H7 (cell line): ENCODE measurements at regions not wholly inside any gene's neighbourhood (a gene's known extent, or its start where the extent isn't known, plus 50 kb on each side); places are given as distances from the start of the nearest gene placed in this dataset.
"Not testable (repeated sequence)": the region's sequence is repeated elsewhere in the genome, so short reads cannot be mapped to it uniquely, and the experiment has no call there.

Experiments used
- DNase-seq: peaks from one replicate; pipeline ENCODE4 v3.0.0; 2012
- H3K27me3 ChIP-seq: 2 replicates; pipeline ENCODE4 v1.6.0; 2011; ENCODE audit warnings: mild to moderate bottlenecking, low read length; ENCODE audit not compliant: control insufficient read depth, insufficient read depth
- H3K36me3 ChIP-seq: replicated peaks from 2 replicates; pipeline ENCODE4 v1.5.1; 2011; ENCODE audit warnings: low read length; ENCODE audit not compliant: control insufficient read depth, insufficient read depth
- H3K4me3 ChIP-seq: 2 replicates; pipeline ENCODE4 v1.5.1; 2011; ENCODE audit warnings: low read depth, mild to moderate bottlenecking, control low read depth, low read length, moderate library complexity; ENCODE audit not compliant: insufficient read depth

DNA sequence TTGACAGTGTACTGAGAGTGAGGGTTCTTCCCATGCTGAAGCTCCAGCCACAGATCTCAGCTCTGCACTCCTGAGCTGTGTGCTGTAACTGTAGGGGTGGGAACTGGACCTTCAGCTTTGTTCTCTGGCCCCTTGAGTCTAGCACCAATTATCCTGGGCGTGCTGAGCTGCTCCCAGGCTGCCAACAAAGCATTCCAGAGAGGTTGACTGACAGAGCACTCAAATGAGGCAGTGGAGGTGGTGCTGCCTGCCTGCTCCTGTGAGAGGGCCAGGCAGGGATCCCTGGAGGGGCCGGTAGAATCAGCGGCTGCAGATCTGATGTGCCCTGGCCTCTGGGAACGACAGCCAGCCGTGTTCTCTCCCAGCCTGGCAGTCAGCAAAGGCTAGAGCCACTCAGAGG is 375.7 kb upstream of the AADAT start:
- no peak for DNase-seq
- Histone ChIP-seq H3K36me3 (no peaks in the 10 kb centered on the region), H3K27me3 (no peaks in the 10 kb centered on the region), H3K4me3 (no peak overlapping the region)

DNA sequence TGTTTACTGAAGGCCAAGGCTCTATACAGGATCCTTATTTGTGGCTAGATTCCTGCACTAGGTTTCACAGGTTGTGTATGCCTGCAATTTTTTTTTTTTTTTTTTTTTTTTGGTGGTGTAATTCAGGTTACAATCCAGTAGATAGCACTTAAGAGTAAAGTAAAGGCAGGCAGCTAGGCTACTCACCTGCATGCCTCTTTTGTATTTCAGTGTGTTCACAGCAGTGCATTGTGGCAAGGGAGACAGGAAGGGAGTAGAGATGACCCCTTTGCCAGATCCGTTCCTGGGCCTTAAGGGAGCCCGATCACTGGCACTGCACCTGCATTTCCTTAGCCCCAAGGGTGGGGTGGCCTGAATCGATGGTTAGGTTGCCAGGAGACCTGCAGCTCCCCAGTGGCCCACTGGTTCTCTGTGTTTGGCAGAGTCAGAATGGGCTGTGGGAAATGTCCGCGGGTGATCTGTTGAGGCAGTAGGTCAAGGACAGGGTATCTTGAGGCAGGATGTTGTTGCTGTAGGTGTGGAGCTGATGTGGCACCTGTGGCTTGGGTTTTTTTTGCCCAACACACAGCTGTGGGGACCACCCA is 374.9 kb upstream of the AADAT start:
- Histone ChIP-seq H3K36me3 (no peaks in the 10 kb centered on the region), H3K4me3 (no peak overlapping the region), H3K27me3 (no peaks in the 10 kb centered on the region)
- peak; percentile 21 for DNase-seq

DNA sequence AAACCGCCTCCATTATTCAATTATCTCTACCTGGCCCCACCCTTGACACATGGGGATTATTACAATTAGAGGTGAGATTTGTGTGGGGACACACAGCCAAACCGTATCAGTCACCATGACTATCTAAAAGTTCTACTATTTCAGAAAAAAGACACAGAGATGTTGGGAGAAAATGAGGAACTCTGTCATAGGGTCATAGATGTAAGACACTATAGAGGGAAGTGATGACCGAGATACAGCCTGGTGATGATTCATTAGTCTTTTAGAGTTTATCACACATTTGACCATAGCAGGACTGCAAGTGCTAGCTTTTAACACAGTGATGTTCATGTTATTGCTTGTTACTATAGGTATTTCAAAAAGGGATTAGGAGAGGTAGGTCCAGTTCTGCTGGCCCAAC is 357.0 kb upstream of the AADAT start:
- Histone ChIP-seq H3K36me3 (no peaks in the 10 kb centered on the region), H3K4me3 (no peak overlapping the region), H3K27me3 (no peaks in the 10 kb centered on the region)
- no peak for DNase-seq

DNA sequence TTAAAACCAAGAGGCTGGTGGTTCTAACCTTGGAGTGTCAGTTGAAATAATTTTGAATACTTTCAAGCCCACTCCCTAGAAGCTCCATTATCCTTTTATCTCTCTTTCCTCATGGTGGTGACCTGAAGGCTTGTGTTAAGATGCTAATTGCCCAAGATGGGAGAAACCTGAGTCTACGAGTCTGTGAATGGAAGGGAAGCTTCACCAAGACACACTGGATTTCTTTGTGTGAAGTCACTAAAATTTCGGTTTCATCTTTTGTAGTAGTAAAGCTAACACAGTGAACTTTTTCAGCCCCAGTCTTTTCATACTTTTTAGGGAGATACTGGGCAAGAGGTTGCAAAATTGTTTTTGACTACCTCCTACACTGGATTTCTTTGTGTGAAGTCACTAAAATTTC is 351.4 kb upstream of the AADAT start:
- DNase-seq, H3K36me3 ChIP-seq, H3K4me3 ChIP-seq, H3K27me3 ChIP-seq: not testable (repeated sequence)

DNA sequence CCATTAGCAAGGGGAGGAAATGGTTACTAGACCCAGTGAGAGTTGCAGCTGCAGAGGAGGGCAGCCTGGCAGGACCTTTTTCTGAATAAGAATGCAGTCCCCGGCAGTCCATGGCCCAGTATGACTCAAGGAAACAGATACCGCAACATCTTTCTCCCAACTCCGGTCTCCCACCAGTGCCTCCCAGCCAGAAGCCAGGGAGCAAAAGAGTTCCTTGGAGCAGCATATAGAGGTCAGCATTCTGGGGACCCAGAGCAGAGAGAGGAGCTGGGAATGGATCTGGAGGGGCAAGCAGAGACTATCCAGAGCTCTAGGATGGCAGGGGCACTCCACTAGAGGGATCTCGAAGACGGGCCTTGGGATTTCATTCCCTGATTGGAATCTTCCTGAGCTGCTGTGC is 339.2 kb upstream of the AADAT start:
- peak; percentile 10 for DNase-seq
- no peaks in the 10 kb centered on the region for H3K36me3 ChIP-seq
- no peaks in the 10 kb centered on the region for H3K27me3 ChIP-seq
- no peak overlapping the region for H3K4me3 ChIP-seq

DNA sequence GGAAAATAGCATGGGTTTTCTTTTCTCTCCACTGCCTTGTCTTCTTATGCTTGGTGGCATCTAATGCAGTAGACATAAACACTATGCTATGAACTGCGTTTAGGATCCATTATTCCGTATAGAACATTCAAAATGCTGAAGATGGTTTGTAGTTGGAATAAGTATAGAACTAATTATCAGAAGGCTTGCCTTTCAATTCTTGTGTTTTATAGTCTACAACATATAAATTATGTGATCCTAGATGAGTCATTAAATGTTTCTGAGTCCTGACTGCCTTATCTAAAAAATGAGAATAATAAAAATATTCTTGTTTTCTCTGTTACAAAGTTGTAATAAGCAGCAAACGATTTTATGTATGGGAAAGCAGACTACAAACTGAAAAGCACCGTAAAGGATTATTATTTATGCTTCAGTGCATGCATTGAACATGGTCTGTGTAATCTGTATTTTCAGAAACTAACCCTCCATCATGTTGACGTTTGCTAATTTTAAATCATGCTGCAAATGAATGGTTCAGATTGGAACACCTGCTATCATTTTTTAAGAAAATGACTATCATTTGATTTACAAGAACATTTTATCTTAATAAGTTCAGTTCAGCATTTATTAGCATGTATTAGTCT is 335.9 kb upstream of the AADAT start:
- H3K27me3 ChIP-seq, result no peaks in the 10 kb centered on the region
- no peak overlapping the region for H3K4me3 ChIP-seq
- no peak for DNase-seq

DNA sequence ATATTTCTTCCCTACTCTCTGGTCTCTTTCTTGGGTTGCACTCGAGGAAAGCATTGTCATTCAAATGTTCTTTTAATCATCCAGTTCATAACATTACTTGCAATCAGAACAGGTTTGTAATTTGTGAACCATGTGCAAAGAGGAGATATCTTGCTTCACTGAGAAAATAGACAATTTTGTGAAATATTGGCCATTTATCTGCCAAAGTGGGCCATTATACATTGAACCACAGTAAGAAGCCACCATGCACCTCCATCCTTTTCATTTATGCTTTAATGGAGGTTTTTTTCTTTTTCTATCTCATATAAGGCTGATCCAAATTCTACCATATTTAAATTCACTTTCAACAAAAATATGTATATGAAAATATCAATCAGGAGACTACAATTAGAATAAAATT is 335.3 kb upstream of the AADAT start:
- H3K4me3 ChIP-seq, result no peak overlapping the region

More for the DNA sequence above, 335.9 kb upstream of the AADAT start:
- H3K36me3 ChIP-seq, result no peaks in the 10 kb centered on the region

DNA sequence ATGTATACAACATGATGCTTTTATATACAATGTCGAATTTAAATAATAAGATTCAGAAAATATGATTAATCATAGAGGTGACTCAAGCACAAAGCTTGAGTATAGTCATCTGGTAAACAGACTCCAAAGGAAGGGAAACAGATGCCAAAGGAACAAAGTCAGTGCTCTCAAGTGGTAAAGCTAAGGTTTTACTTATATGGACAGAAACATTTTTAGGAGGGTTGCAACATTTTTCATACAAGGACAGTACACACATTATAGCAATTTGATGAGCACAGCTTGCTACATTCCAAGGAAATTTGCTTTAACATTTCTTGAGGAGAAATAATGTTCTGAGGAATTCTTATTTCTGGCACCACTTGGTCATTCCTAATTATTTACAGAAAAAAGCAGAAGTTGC is 333.4 kb upstream of the AADAT start:
- Histone ChIP-seq H3K36me3 (no peaks in the 10 kb centered on the region), H3K27me3 (no peaks in the 10 kb centered on the region), H3K4me3 (no peak overlapping the region)
- DNase-seq, result no peak

More for the DNA sequence above, 335.3 kb upstream of the AADAT start:
- H3K27me3 ChIP-seq, result no peaks in the 10 kb centered on the region
- no peaks in the 10 kb centered on the region for H3K36me3 ChIP-seq
- no peak for DNase-seq

DNA sequence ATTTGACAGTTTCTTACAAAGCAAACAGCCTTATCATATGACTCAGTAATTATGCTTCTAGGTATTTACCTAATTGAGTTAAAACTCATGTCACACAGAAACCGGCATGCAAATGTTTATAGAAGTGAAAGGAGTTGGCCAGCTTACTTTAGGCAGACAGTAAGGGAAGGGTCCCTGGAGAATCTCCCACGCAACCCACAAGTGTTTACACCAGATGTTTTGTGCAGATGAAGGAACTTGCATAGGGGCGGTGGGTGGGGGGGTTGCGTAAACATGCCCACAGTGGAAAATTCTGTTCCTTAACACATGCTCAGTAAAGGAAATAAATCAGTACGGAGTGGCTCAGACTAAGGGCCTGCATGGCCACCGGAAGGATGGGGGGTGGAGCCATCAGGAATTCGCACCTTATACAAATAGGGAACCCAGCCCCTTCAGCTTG is 330.5 kb upstream of the AADAT start:
- Histone ChIP-seq H3K4me3 (no peak overlapping the region), H3K36me3 (no peaks in the 10 kb centered on the region), H3K27me3 (no peaks in the 10 kb centered on the region)
- no peak for DNase-seq

DNA sequence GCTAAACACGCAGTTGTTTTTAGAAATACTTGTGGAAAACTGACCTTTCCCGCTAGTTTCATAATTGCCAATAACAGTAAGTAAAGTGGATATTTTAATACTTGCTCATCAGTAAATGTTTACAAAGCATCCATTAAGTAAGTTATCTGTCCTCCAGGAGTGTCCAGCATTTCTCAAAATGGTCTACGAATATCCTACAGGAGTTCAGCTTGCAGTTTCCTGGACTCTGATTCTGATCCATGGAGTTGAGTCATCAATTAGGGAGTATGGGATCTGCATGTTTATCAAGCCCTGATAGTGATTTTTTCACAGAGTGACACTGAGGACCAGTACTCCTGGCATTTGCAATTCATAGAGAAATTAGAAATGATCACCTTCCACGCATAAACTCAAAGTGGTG is 325.2 kb upstream of the AADAT start:
- Histone ChIP-seq H3K36me3 (no peaks in the 10 kb centered on the region), H3K4me3 (no peak overlapping the region)
- DNase-seq, result no peak

DNA sequence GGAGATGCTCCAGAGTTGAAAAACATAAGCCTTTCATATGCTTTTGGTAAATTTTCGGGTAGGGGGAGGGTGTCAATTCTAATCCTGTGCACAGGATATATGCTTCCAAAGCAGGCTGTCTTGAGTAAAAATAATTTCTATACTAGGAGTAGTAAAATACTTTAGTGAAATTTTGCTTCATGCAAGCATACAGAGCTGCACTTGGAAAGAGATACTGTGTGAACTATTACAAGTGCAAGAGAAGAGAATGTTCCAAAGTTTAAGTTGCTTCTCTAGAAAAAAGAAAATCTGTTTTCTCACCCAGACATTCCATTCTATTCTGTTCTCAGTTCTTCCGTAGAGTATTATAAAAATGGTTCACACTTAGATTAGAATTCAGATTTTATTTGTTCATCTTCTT is 324.6 kb upstream of the AADAT start:
- DNase-seq, result no peak
- H3K27me3 ChIP-seq, result no peaks in the 10 kb centered on the region
- no peak overlapping the region for H3K4me3 ChIP-seq
- H3K36me3 ChIP-seq, result no peaks in the 10 kb centered on the region

More for the DNA sequence above, 325.2 kb upstream of the AADAT start:
- no peaks in the 10 kb centered on the region for H3K27me3 ChIP-seq

DNA sequence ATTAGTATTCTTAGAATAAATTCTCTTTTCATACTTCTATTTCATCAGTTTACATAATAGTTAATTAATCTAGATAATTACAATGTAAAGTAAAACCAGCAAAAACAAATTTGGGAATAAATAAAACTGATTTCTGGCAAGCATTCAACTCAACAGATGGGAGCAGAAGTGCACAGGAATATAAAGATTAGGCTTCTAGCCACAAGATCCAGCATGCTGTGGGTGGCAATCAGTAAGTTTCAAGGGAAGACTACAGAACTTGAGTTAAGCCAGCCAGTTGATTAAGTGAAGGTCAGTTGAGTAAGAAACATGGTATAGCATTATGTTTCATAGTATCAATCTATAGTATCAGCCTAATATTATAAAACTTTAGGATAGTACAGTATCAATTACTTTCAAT is 324.2 kb upstream of the AADAT start:
- no peak for DNase-seq
- Histone ChIP-seq H3K27me3 (no peaks in the 10 kb centered on the region), H3K4me3 (no peak overlapping the region), H3K36me3 (no peaks in the 10 kb centered on the region)

DNA sequence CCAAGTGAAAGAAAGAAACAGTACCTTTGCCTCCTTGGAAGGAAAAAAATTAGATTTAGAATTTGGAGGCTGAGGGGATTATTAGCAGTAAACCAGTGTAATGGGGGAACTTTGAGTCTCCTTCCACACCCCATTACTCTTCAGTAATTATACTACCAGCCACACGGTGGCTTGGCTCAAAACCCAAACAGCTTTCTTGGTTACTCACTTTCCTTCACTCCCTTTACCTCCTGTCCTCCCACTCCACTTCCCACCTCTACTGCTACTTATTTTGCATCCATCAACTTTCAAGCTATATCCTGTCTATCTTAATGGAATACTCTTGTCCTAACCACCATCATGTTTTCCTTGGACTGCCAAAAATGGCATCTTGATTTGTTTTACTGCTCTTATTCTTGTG is 310.6 kb upstream of the AADAT start:
- no peak overlapping the region for H3K4me3 ChIP-seq
- peak; percentile 3 for DNase-seq
- no peaks in the 10 kb centered on the region for H3K36me3 ChIP-seq
- no peaks in the 10 kb centered on the region for H3K27me3 ChIP-seq

DNA sequence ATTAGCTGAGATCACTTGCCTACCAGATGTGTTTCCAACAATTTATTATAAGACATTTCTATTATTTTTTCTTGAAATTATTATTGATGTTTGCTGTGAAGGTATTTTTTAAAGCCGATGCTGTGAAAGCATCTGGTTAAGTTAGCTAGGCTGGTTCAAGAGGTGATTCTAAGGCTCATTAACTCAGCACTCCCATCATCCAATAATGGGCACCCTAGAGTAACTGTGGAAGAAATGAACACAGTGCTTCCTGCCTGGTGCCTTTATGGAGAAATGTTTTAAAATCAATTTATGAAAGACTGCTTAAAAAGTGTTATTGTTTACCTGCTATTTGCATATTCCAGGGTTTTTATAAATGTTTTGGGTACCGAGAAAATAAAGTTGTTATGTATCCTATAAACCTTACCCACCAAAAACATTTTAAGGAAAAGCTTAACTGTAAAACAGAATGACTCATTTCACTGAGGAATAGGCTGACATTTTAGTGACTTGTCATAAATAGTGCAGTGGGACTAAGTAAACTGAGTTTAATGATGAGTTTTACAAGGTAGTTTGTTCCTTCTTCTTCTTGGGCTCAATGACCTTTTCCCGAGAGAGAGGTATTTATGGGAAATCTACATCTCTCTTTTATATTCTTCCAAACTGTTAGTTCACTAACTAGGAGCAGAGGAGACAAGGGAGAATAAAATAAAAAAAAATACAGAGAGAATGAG is 310.0 kb upstream of the AADAT start:
- no peaks in the 10 kb centered on the region for H3K27me3 ChIP-seq
- no peak overlapping the region for H3K4me3 ChIP-seq
- H3K36me3 ChIP-seq, result no peaks in the 10 kb centered on the region
- DNase-seq, result no peak

DNA sequence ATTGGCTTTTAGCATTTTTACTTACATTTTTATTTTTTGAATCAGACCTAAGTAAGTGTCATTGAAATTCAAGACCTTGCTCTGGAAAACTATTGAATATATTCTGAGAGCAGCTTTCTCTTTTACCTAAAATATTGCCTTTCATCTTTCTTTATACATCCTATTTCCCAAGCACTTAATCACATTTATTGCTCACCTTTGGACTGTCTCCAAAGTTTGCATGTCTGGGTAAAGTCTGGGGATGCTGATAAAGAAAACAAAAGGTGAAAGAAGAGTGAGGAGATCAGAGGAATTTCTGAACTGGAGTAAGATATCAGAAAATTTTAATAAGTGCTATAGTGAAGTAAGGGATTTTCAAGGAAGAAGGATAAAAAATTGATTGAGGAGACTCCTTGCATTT is 308.5 kb upstream of the AADAT start:
- DNase-seq, result no peak
- Histone ChIP-seq H3K4me3 (no peak overlapping the region), H3K27me3 (no peaks in the 10 kb centered on the region), H3K36me3 (no peaks in the 10 kb centered on the region)
